HG03095 (cell line): ENCODE measurements at regions not wholly inside any gene's neighbourhood (a gene's known extent, or its start where the extent isn't known, plus 50 kb on each side); places are given as distances from the start of the nearest gene placed in this dataset.
"Not testable (repeated sequence)": the region's sequence is repeated elsewhere in the genome, so short reads cannot be mapped to it uniquely, and the experiment has no call there.

Experiments used
- ATAC-seq: cut with Tn5 transposase; IDR thresholded peaks from one replicate; pipeline ENCODE4 v1.9.1; 2021; ENCODE audit warnings: moderate library complexity; ENCODE audit not compliant: unreplicated experiment

GRCh38 chr2:406876-407275, 119.0 kb upstream of the ALKAL2 start:
- ATAC-seq = no peak

GRCh38 chr2:406231-406630, 118.3 kb upstream of the ALKAL2 start:
- ATAC-seq = no peak

- no peak for ATAC-seq
These were observed 116.7 kb upstream of the ALKAL2 start for GRCh38 chr2:404581-404980.

GRCh38 chr2:403682-404081, 115.8 kb upstream of the ALKAL2 start:
- no peak for ATAC-seq

GRCh38 chr2:402721-403120, 114.8 kb upstream of the ALKAL2 start:
- ATAC-seq = no peak

GRCh38 chr2:402206-402605, 114.3 kb upstream of the ALKAL2 start:
- ATAC-seq = no peak

- no peak for ATAC-seq
These were observed 113.3 kb upstream of the ALKAL2 start for GRCh38 chr2:401019-401679.

GRCh38 chr2:397926-398325, 110.0 kb upstream of the ALKAL2 start:
- ATAC-seq = no peak

- ATAC-seq = no peak
These were observed 109.6 kb upstream of the ALKAL2 start for GRCh38 chr2:397521-397920.

GRCh38 chr2:396903-397302, 109.0 kb upstream of the ALKAL2 start:
- ATAC-seq = no peak

- ATAC-seq = no peak
These were observed 108.0 kb upstream of the ALKAL2 start for GRCh38 chr2:395886-396285.

GRCh38 chr2:393711-394696, 106.1 kb upstream of the ALKAL2 start:
- no peak for ATAC-seq

- ATAC-seq = no peak
These were observed 105.0 kb upstream of the ALKAL2 start for GRCh38 chr2:392926-393280.

GRCh38 chr2:392181-392925, 104.5 kb upstream of the ALKAL2 start:
- ATAC-seq = no peak

- ATAC-seq = no peak
These were observed 103.8 kb upstream of the ALKAL2 start for GRCh38 chr2:391696-392095.

GRCh38 chr2:390959-391358, 103.1 kb upstream of the ALKAL2 start:
- no peak for ATAC-seq

- not testable (repeated sequence) for ATAC-seq
These were observed 102.1 kb upstream of the ALKAL2 start for GRCh38 chr2:389985-390384.

- not testable (repeated sequence) for ATAC-seq
These were observed 100.9 kb upstream of the ALKAL2 start for GRCh38 chr2:388752-389151.

- no peak for ATAC-seq
These were observed 100.1 kb upstream of the ALKAL2 start for GRCh38 chr2:387980-388421.

GRCh38 chr2:386406-387103, 98.7 kb upstream of the ALKAL2 start:
- ATAC-seq = no peak

- no peak for ATAC-seq
These were observed 97.9 kb upstream of the ALKAL2 start for GRCh38 chr2:385785-386184.
